Daoy (cell line): ENCODE measurements at regions not wholly inside any gene's neighbourhood (a gene's known extent, or its start where the extent isn't known, plus 50 kb on each side); places are given as distances from the start of the nearest gene placed in this dataset.
A peak's percentile ranks its signal among the peaks of the same experiment; 100 is the strongest.
"Not testable (repeated sequence)": the region's sequence is repeated elsewhere in the genome, so short reads cannot be mapped to it uniquely, and the experiment has no call there.

Source experiments
- DNase-seq: peaks from one replicate; pipeline ENCODE4 v3.0.0-alpha.2; 2015; ENCODE audit warnings: low read depth

- DNase-seq, result no peak
These were observed 226.0 kb upstream of the PTGER4 start for GRCh38 chr5:40453689-40454088.

- DNase-seq, result no peak
These were observed 226.7 kb upstream of the PTGER4 start for GRCh38 chr5:40452874-40453624.

DNA sequence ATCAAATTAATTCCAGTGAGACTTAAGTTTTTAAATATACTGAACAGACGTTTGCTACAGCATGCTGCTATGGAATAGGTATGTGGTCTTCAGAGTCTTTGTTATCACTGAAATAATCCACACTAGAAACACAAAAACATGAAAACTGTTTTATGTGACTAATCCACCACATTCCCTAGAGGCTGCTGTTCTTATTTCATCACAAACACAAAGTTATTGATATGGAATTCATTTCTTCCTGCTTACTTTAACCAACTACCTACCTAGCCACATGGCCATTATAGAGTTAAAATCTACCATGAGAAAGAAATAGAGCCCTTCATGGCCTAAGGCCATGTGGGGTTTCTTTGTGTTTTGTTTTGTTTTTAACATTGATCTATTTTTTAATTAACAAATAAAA is 232.3 kb upstream of the PTGER4 start:
- no peak for DNase-seq

DNA sequence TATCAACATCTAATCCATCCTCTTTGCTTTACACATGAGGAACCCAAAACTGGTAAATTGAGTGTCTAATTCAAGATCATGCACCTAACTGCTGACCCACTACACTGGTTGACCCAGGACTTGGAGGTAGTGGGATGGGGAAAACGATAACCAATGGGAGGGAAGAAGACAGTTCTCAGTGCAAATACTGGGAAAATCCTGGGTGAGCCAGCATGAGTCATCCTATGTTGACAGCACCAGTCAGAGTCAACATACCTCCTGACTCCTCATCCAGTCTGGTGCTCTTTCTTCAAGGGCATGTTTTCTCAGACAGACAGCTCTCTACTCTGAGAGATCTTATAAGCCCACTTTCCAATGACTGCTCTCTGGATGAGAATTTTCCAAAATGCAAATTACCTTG is 232.8 kb upstream of the PTGER4 start:
- DNase-seq, result peak; percentile 76

DNA sequence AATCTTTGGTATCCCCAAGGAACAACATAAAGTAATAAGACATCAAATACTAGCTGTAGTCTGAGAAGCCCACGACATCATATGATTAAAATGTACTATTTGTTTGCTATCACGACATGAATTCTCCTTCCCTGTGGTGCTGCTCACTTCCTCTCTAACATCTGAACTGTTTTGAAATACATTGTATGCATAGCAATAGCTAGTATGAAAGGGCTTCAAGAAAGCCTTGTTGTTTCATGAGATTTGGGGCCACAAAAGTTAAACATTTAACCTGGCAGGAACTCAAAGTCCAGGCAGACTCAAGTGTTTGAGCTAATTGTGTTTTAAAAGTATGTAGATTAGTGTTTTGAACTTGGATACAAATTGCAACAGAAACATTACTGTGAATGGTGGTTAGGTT is 237.4 kb upstream of the PTGER4 start:
- DNase-seq, result no peak

DNA sequence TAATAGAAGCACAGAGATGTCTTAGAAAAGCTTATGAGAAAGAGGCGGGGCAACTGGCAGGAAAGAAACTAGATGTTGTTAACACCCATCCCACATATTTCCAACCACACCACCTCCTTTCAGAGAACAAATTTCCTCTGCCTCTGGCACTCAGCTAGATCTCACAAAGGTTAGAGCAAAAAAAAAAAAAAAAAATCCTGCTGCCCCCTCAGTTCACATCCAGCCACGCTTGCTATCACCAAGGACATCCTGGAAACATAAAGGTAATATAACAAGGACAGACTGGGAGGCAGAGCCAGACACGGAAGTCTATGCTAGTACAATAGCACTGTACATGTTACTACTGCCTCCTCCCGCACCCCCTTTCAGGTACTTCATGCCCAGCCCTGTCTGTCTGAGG is 238.0 kb upstream of the PTGER4 start:
- DNase-seq, result no peak

GRCh38 chr5:40440746-40441145 is 239.0 kb upstream of the PTGER4 start:
- DNase-seq, result no peak

DNA sequence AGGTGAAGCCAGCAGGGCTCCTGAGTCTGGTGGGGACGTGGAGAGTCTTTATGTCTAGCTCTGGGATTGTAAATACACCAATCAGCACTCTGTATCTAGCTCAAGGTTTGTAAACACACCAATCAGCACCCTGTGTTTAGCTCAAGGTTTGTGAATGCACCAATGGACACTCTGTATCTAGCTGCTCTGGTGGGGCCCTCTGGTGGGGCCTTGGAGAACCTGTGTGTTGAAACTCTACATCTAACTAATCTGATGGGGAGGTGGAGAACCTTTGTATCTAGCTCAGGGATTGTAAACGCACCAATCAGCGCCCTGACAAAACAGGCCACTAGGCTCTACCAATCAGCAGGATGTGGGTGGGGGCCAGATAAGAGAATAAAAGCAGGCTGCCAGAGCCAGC is 240.6 kb upstream of the PTGER4 start:
- DNase-seq, result not testable (repeated sequence)

DNA sequence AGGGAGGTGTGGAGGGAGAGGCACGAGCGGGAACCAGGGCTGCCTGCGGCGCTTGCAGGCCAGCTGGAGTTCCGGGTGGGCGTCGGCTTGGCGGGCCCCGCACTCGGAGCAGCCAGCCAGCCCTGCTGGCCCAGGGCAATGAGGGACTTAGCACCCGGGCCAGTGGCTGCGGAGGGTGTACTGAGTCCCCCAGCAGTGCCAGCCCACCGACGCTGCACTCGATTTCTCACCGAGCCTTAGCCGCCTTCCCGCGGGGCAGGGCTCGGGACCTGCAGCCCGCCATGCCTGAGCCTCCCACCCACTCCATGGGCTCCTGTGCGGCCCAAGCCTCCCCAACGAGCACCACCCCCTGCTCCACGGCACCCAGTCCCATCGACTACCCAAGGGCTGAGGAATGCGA is 241.1 kb upstream of the PTGER4 start:
- not testable (repeated sequence) for DNase-seq

DNA sequence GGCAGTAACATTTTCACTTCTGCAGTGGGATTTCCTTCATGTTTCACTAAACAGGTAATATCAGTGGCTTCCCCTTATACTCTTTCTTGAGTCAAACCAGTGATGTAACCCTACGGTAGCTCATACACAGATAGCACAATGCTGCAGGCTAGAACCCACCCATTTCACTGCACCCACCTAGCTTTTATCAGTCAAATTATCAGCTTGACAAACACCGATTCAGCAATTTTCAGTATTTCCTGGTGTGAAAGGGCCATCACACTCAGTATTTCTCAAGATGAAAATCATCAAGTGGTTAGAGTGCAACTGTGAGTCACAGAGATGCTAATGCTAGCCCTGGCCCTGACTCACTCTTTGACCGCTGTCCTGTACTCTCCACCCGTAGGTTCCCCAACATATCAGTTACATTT is 242.3 kb upstream of the PTGER4 start:
- peak; percentile 81 for DNase-seq

DNA sequence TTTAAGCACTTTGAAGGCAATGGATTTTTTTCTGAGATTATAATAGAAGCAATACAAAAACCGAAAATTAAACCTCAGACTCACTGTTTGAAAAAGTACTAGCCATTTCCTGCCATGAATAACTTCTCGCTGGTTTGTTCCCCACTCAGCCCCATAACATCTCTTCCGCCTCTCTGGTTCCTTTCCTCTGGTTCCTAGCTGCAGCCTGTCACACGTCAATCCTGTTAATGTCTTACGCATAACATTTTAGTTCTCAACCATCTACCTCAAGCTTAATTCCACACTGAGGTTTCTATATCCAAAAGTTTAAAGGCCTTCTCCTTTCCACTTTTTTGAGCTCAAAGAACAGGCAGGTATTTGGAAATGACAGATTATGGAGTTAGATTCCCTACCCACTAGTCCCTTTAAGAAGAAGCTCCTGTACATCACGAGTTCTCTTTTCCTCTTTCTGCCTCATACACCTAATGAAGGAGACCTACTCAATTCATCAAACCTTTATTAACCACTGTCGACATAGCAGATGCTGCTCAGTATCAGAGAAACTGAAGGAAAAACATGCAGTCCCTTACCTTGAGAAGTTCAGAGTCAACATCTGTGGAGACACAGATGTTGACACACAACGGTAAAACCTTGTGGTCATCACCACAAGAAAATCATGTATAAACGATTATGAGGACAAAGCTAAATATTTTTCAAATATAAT is 243.0 kb upstream of the PTGER4 start:
- DNase-seq, result no peak

- not testable (repeated sequence) for DNase-seq
These were observed 244.0 kb upstream of the PTGER4 start for GRCh38 chr5:40435706-40436105.

DNA sequence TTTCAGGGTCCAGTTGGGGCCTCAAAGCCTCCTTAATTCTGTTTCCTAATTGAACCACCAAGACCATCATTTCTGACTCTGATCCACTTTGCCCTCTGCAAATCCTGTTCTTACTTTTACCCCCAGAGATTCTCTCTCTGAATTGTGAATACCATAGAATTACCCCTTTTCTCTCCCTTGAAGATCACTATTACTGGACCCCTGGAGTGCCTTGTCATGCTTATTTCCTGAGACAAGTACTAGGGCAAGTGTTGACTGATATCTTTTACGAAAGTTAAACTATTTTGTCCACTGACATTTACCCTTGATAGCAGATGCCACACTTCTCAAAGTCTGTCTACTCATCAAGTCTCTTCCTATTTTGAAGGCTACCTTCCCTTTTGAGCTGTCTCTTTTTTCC is 246.9 kb upstream of the PTGER4 start:
- no peak for DNase-seq

- DNase-seq, result no peak
These were observed 248.0 kb upstream of the PTGER4 start for GRCh38 chr5:40431734-40432133.

DNA sequence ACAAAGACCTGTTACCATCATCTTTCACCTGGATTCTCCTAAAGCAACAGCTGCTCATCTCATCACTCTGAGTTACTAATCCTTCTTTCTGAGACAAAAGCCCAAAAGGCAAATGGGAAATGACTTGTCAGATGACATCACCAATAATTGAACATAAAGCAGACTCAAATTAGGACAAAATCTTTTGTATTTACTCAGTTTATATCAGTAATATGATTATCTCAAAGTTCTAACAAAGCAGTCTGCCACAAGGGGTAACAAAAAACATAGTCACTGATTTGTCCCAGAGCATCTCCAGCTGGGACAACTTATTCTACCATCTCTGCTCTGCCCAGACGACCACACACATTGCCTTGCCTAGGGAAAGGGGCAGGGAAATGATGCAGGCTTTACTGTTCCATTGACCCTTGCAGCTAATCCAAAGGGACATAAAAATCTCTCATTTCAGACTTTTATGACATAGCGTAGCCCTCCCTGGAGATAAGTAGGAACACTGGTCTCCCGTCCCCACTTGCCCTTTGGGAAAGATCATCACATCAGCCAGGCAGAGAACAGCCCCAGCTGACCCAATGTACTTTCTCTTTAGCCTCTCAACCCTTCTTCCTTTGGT is 249.5 kb upstream of the PTGER4 start:
- DNase-seq, result no peak

DNA sequence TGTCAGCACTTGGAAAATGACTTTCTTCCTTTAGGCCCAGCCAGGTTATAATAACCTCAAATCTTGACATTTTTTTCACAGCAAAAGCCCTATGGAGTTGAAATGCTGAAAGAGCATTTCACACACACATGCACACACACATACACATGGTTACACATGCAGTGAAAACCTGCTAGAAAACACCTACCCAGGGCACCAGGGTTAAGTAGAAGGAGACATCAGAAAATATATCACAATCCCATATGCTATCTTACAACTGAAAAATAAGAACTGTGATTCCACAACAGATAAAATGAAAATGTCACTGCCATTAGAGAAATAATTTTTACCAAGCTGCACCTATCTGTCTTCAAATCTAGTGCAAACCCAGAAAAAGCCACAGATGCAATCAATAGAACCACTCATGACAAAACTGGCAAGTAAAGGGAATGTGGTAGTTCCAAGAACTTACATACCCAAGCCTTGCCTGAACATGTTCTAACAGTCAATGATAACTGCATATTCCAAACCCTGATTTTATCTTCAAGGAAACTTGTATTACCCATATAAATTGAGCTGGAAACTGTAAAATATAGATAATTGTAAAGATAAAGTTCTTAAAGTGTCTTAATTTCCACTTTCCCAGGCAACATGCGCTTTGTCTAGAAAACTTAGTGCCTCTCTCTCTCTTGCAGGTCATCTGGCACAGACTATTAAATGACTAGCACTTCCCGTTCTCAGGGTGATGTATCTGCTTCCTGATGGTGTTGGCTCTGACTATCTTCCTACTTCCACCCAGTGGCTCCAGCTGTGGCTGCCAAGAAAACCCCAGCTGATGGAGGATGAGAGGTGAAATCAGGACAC is 250.2 kb upstream of the PTGER4 start:
- peak; percentile 20 for DNase-seq

DNA sequence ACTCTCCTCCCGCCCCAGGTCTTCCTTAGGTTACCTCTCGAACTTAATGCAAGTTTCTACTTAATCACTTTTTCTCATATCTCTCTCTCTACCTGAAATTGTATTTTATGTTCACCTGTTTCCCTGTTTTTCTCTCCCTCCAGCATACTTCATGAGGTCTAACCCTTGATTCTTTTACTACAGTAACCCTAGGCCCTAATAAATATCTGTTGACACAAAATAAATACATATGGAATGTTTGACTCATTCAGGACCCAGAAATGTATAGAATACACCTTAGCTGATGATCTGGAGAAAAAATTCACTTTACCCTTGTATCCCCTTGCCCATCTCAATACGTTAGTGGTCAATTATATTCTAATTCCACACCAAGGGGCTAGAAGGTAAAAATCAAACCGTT is 250.9 kb upstream of the PTGER4 start:
- no peak for DNase-seq

GRCh38 chr5:40428126-40428525 is 251.6 kb upstream of the PTGER4 start:
- DNase-seq, result peak; percentile 48

GRCh38 chr5:40417046-40417810 is 262.5 kb upstream of the PTGER4 start:
- DNase-seq, result not testable (repeated sequence)

DNA sequence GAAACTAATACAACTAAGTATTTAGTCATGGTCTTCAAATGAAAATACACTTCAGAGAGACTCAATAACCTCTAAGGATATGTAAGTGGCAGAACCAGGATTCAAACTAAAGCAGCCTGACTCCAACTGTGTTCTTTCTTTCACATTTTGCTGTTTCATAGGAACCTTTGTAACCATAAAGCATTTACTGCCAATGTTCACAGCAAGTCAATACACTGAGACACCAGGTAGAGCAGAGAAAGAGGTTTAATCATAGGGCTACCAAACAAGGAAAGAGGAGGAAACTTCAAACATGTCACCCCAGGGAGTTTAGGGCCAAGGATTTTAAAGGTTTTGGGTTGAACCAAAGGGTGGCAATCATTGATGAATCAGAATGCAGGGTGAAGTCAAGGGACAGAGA is 263.1 kb upstream of the PTGER4 start:
- DNase-seq, result no peak

DNA sequence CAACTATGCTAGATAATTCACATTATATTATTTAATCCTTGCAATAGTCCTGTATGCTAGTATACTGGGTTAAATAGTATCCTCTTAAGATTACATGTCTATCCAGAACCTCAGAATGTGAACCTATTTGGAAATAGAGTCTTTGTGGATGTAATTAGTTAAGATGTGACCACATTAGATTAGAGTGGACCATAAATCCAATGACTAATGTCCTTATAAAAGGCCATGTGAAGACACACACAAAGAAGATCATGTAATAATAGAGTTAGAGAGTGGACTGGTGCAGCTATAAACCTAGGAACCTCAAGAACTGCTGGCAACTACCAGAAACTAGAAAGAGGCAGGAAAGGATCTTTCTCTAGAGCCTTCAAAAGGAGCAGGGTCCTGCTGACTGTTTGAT is 263.6 kb upstream of the PTGER4 start:
- DNase-seq, result no peak
